SU-DHL-6 (cell line): ENCODE measurements at regions not wholly inside any gene's neighbourhood (a gene's known extent, or its start where the extent isn't known, plus 50 kb on each side); places are given as distances from the start of the nearest gene placed in this dataset.

Experiments used
- CTCF ChIP-seq: fragments of 200-600 bp; sonication (generic); IDR thresholded peaks from one replicate; pipeline ENCODE4 v1.5.1; 2017; ENCODE audit warnings: antibody characterized with exemption, mild to moderate bottlenecking, low read length, moderate library complexity; ENCODE audit not compliant: insufficient read depth, poor library complexity, severe bottlenecking
- EZH2phosphoT487 ChIP-seq: fragments of 200-600 bp; sonication (generic), shearing (Covaris generic); conservative IDR thresholded peaks from 2 replicates; pipeline ENCODE4 v1.6.1; 2018; ENCODE audit warnings: mild to moderate bottlenecking, antibody characterized with exemption, low read length, moderate library complexity, mixed read lengths

GRCh38 chr3:26171006-26171405 is 381.1 kb downstream of the OXSM start:
- TF ChIP-seq CTCF: no peak
- TF ChIP-seq EZH2phosphoT487: no peak
